ENCODE measurements at regions not wholly inside any gene's neighbourhood (a gene's known extent, or its start where the extent isn't known, plus 50 kb on each side); places are given as distances from the start of the nearest gene placed in this dataset.

- TF ChIP-seq CTCF (conservative IDR thresholded peaks at IDR 0.05; ENCODE audit: low read depth, low read length), result no peak
- no peak overlapping the region for H3K4me3 ChIP-seq (ENCODE audit: low read length)
- no peak for DNase-seq (ENCODE audit: low read depth)
Measured at GRCh38 chr2:129481306-129482219, 497.9 kb upstream of the RAB6C start.

GRCh38 chr2:129482626-129483025, 496.8 kb upstream of the RAB6C start:
- TF ChIP-seq CTCF (conservative IDR thresholded peaks at IDR 0.05; ENCODE audit: low read depth, low read length), result no peak
- DNase-seq (ENCODE audit: low read depth), result no peak
- H3K4me3 ChIP-seq (ENCODE audit: low read length), result no peak overlapping the region

- H3K4me3 ChIP-seq (ENCODE audit: low read length), result no peak overlapping the region
- TF ChIP-seq CTCF (conservative IDR thresholded peaks at IDR 0.05; ENCODE audit: low read depth, low read length), result no peak
- DNase-seq (ENCODE audit: low read depth), result no peak
Measured at GRCh38 chr2:129483366-129483765, 496.1 kb upstream of the RAB6C start.

GRCh38 chr2:129484999-129485897, 494.2 kb upstream of the RAB6C start:
- no peak overlapping the region for H3K4me3 ChIP-seq (ENCODE audit: low read length)
- no peak for TF ChIP-seq CTCF (conservative IDR thresholded peaks at IDR 0.05; ENCODE audit: low read depth, low read length)
- no peak for DNase-seq (ENCODE audit: low read depth)

GRCh38 chr2:129488376-129488775, 491.1 kb upstream of the RAB6C start:
- no peak overlapping the region for H3K4me3 ChIP-seq (ENCODE audit: low read length)
- TF ChIP-seq CTCF (conservative IDR thresholded peaks at IDR 0.05; ENCODE audit: low read depth, low read length), result no peak
- no peak for DNase-seq (ENCODE audit: low read depth)

DNA sequence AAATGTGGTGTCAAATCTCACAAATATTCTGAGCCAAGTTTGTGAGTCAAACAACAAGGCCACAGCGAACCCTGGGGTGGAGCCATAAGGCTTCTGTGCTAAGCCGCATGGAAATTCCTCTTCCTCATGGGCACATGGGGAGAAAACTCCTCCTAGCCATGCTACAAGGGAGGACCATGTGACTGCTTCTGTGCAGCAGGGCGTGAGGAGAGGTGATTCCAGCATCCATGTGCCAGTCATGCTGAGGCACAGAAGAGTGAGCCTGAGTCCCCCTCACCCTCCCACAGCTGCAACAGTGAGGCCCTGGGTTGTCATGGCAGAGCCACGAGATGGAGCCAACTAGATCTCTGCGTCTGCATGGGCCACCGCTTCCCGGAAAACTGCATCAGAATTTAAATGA, 488.8 kb upstream of the RAB6C start:
- no peak overlapping the region for H3K4me3 ChIP-seq (ENCODE audit: low read length)
- DNase-seq (ENCODE audit: low read depth), result no peak
- no peak for TF ChIP-seq CTCF (conservative IDR thresholded peaks at IDR 0.05; ENCODE audit: low read depth, low read length)

Measured in retinal pigment epithelial cell (primary cell).